ENCODE measurements at regions not wholly inside any gene's neighbourhood (a gene's known extent, or its start where the extent isn't known, plus 50 kb on each side); places are given as distances from the start of the nearest gene placed in this dataset.

DNA sequence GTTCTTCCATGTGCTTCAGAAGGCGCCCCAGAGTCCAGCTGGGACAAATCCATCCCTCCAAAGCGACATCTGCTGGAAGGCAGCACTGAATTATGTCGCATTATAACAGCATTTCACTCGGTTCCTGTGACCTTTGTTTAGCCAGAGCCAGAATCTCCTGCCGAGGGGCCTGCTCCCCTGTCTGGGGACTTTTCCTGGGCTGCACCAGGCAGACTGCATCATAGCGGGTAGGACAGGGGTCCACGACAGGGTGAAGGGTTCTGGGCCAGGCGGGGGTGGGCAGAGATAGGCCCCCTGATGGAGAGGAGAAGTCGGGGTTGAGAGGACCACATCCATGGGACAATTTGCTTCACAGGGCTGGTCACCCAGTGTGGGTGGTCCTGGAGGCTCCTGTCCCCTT lies 276.9 kb downstream of the MATN1 start:
- Histone ChIP-seq H3K36me3 (ENCODE audit: control insufficient read depth in 1 of 2, insufficient read depth in 2 of 2, low read length in 2 of 2) (no peaks in the 10 kb centered on the region), H4K20me1 (ENCODE audit: insufficient read depth) (no peaks in the 10 kb centered on the region), H3K4me1 (ENCODE audit: control insufficient read depth in 1 of 2, insufficient read depth in 2 of 2, low read length in 2 of 2) (no peaks in the 10 kb centered on the region), H3K4me3 (replicated peaks in 1 of 2; ENCODE audit: low read depth in 1 of 2, low read length in 2 of 2) (no peak overlapping the region), H3K27ac (ENCODE audit: low read depth, low read length) (no peak overlapping the region), H2AFZ (ENCODE audit: low read depth, low read length, poor library complexity, severe bottlenecking) (no peak overlapping the region), H3K9me2 (ENCODE audit: insufficient read depth) (no peaks in the 10 kb centered on the region), H3K9me3 (ENCODE audit: control insufficient read depth in 1 of 2, insufficient read depth in 1 of 2, low read depth in 1 of 2, low read length in 2 of 2) (no peaks in the 10 kb centered on the region), H3K4me2 (ENCODE audit: low read length) (no peak overlapping the region), H3K27me3 (ENCODE audit: insufficient read depth, low read length) (no peaks in the 10 kb centered on the region), H3K79me2 (ENCODE audit: insufficient read depth, low read length) (no peaks in the 10 kb centered on the region), H3K9ac (ENCODE audit: low read length) (no peak overlapping the region)
- ATAC-seq (no peak), DNase-seq (ENCODE audit: low read depth, low spot score) (no peak)
- BruUV-seq (replicated peaks): no TSS peak
- ChIA-PET CTCF (no interaction called here), POLR2A (no interaction called here), RAD21 (ENCODE audit: low non-redundant PET in 1 of 2, low total read pairs in 2 of 2, uncharacterized antibody in 2 of 2, unreplicated experiment in 2 of 2) (no interaction called here)
- intact Hi-C loops (cut with micrococcal nuclease): no loop called here
- TF ChIP-seq, protein P1, sequence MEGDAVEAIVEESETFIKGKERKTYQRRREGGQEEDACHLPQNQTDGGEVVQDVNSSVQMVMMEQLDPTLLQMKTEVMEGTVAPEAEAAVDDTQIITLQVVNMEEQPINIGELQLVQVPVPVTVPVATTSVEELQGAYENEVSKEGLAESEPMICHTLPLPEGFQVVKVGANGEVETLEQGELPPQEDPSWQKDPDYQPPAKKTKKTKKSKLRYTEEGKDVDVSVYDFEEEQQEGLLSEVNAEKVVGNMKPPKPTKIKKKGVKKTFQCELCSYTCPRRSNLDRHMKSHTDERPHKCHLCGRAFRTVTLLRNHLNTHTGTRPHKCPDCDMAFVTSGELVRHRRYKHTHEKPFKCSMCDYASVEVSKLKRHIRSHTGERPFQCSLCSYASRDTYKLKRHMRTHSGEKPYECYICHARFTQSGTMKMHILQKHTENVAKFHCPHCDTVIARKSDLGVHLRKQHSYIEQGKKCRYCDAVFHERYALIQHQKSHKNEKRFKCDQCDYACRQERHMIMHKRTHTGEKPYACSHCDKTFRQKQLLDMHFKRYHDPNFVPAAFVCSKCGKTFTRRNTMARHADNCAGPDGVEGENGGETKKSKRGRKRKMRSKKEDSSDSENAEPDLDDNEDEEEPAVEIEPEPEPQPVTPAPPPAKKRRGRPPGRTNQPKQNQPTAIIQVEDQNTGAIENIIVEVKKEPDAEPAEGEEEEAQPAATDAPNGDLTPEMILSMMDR (IDR thresholded peaks at IDR 0.05 in 2 of 3, conservative IDR thresholded peaks at IDR 0.05 in 1 of 3; ENCODE audit: borderline replicate concordance in 1 of 3, insufficient read depth in 1 of 3, low read depth in 2 of 3, low read length in 2 of 3): no peak
- TF ChIP-seq JUND (IDR thresholded peaks at IDR 0.05) (no peak), CBX3 (IDR thresholded peaks at IDR 0.05; ENCODE audit: low read depth) (no peak), SP1 (IDR thresholded peaks at IDR 0.05; ENCODE audit: low read depth) (no peak), SIN3A (IDR thresholded peaks at IDR 0.05; ENCODE audit: low read depth) (no peak), EGR1 (IDR thresholded peaks at IDR 0.05; ENCODE audit: low read depth) (no peak)
- TF ChIP-seq, protein P2, sequence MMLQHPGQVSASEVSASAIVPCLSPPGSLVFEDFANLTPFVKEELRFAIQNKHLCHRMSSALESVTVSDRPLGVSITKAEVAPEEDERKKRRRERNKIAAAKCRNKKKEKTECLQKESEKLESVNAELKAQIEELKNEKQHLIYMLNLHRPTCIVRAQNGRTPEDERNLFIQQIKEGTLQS (IDR thresholded peaks at IDR 0.05): no peak

GRCh38 chr1:30446095-30446494 lies 277.3 kb downstream of the MATN1 start:
- Histone ChIP-seq H3K4me3 (replicated peaks in 1 of 2; ENCODE audit: low read depth in 1 of 2, low read length in 2 of 2) (no peak overlapping the region), H3K79me2 (ENCODE audit: insufficient read depth, low read length) (no peaks in the 10 kb centered on the region), H3K9me3 (ENCODE audit: control insufficient read depth in 1 of 2, insufficient read depth in 1 of 2, low read depth in 1 of 2, low read length in 2 of 2) (no peaks in the 10 kb centered on the region), H3K9ac (ENCODE audit: low read length) (no peak overlapping the region), H3K27me3 (ENCODE audit: insufficient read depth, low read length) (no peaks in the 10 kb centered on the region), H4K20me1 (ENCODE audit: insufficient read depth) (no peaks in the 10 kb centered on the region), H3K4me1 (ENCODE audit: control insufficient read depth in 1 of 2, insufficient read depth in 2 of 2, low read length in 2 of 2) (no peaks in the 10 kb centered on the region), H3K4me2 (ENCODE audit: low read length) (no peak overlapping the region), H2AFZ (ENCODE audit: low read depth, low read length, poor library complexity, severe bottlenecking) (no peak overlapping the region), H3K27ac (ENCODE audit: low read depth, low read length) (no peak overlapping the region), H3K36me3 (ENCODE audit: control insufficient read depth in 1 of 2, insufficient read depth in 2 of 2, low read length in 2 of 2) (no peaks in the 10 kb centered on the region), H3K9me2 (ENCODE audit: insufficient read depth) (no peaks in the 10 kb centered on the region)
- intact Hi-C loops (cut with micrococcal nuclease): no loop called here
- DNase-seq (ENCODE audit: low read depth, low spot score): no peak
- ChIA-PET RAD21 (ENCODE audit: low non-redundant PET in 1 of 2, low total read pairs in 2 of 2, uncharacterized antibody in 2 of 2, unreplicated experiment in 2 of 2) (no interaction called here), POLR2A (no interaction called here), CTCF (no interaction called here)
- ATAC-seq: no peak
- BruUV-seq (replicated peaks): no TSS peak
- TF ChIP-seq EZH2 (IDR thresholded peaks at IDR 0.05) (no peak), CBX3 (IDR thresholded peaks at IDR 0.05; ENCODE audit: low read depth) (no peak), EGR1 (IDR thresholded peaks at IDR 0.05; ENCODE audit: low read depth) (no peak), RAD21 (IDR thresholded peaks at IDR 0.05; ENCODE audit: low read depth) (no peak), POLR2A (IDR thresholded peaks at IDR 0.05; ENCODE audit: borderline replicate concordance, extremely low read depth, insufficient read depth, insufficient read length) (no peak), SRF (IDR thresholded peaks at IDR 0.05; ENCODE audit: low read depth) (no peak), ZBTB33 (IDR thresholded peaks at IDR 0.05; ENCODE audit: extremely low read depth, insufficient replicate concordance, low read length) (no peak), CEBPB (IDR thresholded peaks at IDR 0.05; ENCODE audit: low read depth) (no peak), YY1 (IDR thresholded peaks at IDR 0.05; ENCODE audit: extremely low read depth, insufficient replicate concordance, low read depth, low read length) (no peak), SP1 (IDR thresholded peaks at IDR 0.05; ENCODE audit: low read depth) (no peak)
- TF ChIP-seq, protein P2 (IDR thresholded peaks at IDR 0.05): no peak
- TF ChIP-seq, protein P1 (IDR thresholded peaks at IDR 0.05 in 2 of 3, conservative IDR thresholded peaks at IDR 0.05 in 1 of 3; ENCODE audit: borderline replicate concordance in 1 of 3, insufficient read depth in 1 of 3, low read depth in 2 of 3, low read length in 2 of 3): no peak

Data from HCT116 (cell line).